GM18520 (cell line): ENCODE measurements at regions not wholly inside any gene's neighbourhood (a gene's known extent, or its start where the extent isn't known, plus 50 kb on each side); places are given as distances from the start of the nearest gene placed in this dataset.
"Not testable (repeated sequence)": the region's sequence is repeated elsewhere in the genome, so short reads cannot be mapped to it uniquely, and the experiment has no call there.

ENCODE experiments used
- ATAC-seq: cut with Tn5 transposase; IDR thresholded peaks from one replicate; pipeline ENCODE4 v1.9.1; 2021; ENCODE audit not compliant: unreplicated experiment

- no peak for ATAC-seq
Observed at GRCh38 chr2:39875182-39875913, 96.3 kb upstream of the THUMPD2 start.

GRCh38 chr2:39874236-39874635 is 95.2 kb upstream of the THUMPD2 start:
- ATAC-seq: no peak

- ATAC-seq: no peak
Observed at GRCh38 chr2:39873586-39873985, 94.5 kb upstream of the THUMPD2 start.

GRCh38 chr2:39872748-39873147 is 93.7 kb upstream of the THUMPD2 start:
- no peak for ATAC-seq

GRCh38 chr2:39871291-39871761 is 92.3 kb upstream of the THUMPD2 start:
- ATAC-seq: no peak

- no peak for ATAC-seq
Observed at GRCh38 chr2:39870871-39871270, 91.8 kb upstream of the THUMPD2 start.

- no peak for ATAC-seq
Observed at GRCh38 chr2:39867268-39867667, 88.2 kb upstream of the THUMPD2 start.

GRCh38 chr2:39865751-39866150 is 86.7 kb upstream of the THUMPD2 start:
- no peak for ATAC-seq

GRCh38 chr2:39863672-39864071 is 84.6 kb upstream of the THUMPD2 start:
- not testable (repeated sequence) for ATAC-seq

GRCh38 chr2:39860538-39860937 is 81.5 kb upstream of the THUMPD2 start:
- no peak for ATAC-seq

- ATAC-seq: no peak
Observed at GRCh38 chr2:39858677-39859076, 79.6 kb upstream of the THUMPD2 start.

- no peak for ATAC-seq
Observed at GRCh38 chr2:39855856-39856255, 76.8 kb upstream of the THUMPD2 start.

GRCh38 chr2:39854771-39855170 is 75.7 kb upstream of the THUMPD2 start:
- ATAC-seq: no peak

GRCh38 chr2:39852831-39853230 is 73.8 kb upstream of the THUMPD2 start:
- ATAC-seq: no peak

GRCh38 chr2:39851651-39852110 is 72.6 kb upstream of the THUMPD2 start:
- peak; percentile 76 for ATAC-seq

- no peak for ATAC-seq
Observed at GRCh38 chr2:39851251-39851650, 72.2 kb upstream of the THUMPD2 start.

- ATAC-seq: no peak
Observed at GRCh38 chr2:39849982-39850526, 71.0 kb upstream of the THUMPD2 start.

- no peak for ATAC-seq
Observed at GRCh38 chr2:39849064-39849463, 70.0 kb upstream of the THUMPD2 start.

- ATAC-seq: no peak
Observed at GRCh38 chr2:39845460-39846146, 66.5 kb upstream of the THUMPD2 start.

GRCh38 chr2:39839261-39839848 is 60.3 kb upstream of the THUMPD2 start:
- ATAC-seq: no peak

- no peak for ATAC-seq
Observed at GRCh38 chr2:39838589-39838988, 59.5 kb upstream of the THUMPD2 start.
